GM21367 (cell line): ENCODE measurements at regions not wholly inside any gene's neighbourhood (a gene's known extent, or its start where the extent isn't known, plus 50 kb on each side); places are given as distances from the start of the nearest gene placed in this dataset.

Experiments
- ATAC-seq: cut with Tn5 transposase; IDR thresholded peaks from one replicate; pipeline ENCODE4 v1.9.1; 2021; ENCODE audit not compliant: unreplicated experiment

DNA sequence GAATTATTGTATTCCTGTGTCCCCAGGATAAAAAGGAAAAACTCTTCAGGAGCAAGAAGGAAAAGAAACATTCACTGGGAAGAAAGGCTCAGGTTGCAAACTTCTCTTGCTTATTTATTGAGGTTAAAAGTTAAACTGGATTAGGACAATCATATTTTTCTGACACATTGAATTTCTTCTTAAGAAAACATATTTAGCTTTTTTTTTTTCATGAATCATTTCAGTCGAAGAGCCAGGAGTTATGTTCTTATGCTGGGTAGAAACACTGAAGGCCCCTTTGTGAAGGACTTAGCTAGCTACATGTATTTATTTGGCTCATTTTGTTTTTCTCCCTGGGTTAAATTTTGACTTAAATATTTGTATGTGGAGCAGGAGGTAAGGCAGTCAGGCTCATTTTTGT lies 434.0 kb downstream of the KLF5 start:
- no peak for ATAC-seq

GRCh38 chr13:73482556-73482955 lies 423.8 kb downstream of the KLF5 start:
- ATAC-seq: no peak

DNA sequence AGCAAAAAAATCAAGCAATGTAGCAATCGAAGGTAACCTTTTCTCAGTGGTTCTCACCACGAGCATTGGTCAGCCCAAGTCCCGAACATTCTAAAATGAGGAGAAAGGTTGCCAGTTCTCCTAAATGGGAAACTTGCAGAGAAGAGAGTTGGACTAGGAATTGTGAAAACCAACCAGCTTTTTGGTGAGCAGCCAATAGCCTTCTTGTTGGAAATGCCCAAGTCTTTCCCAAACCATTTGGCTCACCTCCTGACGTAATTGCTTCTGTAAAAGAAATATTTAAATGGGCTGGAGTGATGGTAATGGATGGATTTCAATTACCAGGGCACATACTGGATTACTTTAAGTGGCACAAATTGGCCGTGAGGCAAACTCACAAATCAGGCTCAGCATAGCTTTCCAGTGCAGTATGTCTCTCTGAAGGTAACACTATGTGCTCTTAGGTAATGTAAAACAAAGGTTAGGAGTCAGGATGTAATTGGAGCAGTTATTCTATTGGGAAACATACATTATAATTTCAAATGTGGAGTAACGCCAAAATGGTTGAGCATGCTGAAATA lies 423.2 kb downstream of the KLF5 start:
- no peak for ATAC-seq

DNA sequence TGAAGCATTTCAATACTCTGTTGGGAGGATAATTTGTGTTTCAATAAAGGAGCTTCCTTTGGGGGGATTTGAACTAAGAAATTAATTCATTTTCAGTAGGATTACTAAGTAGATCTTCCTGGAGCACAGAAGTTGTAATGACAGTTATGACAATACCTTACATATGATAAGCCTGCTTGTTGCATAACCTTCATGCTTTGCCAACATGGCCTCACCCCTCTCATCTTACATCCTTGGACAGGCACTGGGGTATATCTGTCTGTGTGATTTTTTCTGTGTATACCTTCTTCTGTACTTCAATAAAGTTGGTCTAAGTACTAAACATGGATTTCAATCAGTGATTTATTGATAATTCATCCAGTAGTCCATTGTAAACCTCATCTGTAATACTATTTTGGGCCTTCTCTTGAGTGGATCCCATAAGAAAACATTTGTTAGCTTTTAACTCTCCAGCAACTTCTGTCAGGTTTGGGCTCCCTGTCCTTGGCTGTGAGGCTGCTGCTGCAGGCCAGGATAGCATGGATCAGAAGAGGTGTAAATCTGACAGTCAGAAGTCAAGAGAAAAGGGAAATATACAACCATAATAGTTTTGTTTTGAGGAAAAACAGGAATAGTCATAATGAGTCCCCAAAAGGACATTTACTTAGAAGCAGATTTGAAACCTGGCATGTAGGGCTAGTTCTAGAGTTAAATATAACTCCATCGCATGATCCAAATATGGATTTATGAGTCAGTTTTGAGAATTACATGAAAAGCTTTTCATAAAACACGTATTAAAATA lies 422.2 kb downstream of the KLF5 start:
- ATAC-seq: no peak

GRCh38 chr13:73479856-73480255 lies 421.1 kb downstream of the KLF5 start:
- ATAC-seq: no peak

DNA sequence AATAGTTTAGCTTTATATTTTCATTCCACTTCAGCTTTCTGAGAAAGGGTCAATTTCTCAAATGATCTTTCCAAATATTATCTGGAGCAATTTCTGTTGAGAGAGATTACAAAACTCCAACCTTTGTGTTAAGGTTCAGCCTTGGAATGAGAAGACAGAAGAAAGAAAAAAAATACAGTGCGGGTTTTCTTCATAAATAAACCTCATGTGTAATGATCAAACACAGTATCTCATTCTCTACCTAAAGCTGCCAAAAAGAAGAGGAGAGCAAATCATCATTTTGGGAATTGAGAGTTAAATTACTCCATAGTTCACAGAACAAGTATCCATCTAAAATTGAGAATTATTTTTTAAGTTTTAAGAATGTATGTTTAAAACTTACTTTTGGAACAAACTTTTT lies 420.5 kb downstream of the KLF5 start:
- no peak for ATAC-seq

DNA sequence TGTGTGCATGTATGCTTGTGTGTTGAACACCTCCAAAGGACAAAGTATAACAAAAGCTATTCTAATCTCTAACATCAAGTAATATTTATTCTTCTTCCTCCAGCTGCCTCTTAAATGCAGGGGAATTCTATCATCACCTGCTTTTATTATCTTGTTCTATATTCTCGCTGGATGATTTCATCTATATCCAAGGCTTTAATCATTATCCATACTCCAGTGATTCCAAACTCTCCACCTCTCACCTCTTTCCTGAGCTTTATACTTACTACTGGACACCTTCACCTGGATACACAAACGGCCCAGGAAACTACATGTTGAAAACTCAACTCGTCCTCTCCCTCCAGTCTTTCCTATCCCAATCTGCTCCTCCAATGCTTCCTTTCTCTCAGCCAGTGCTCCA lies 418.6 kb downstream of the KLF5 start:
- ATAC-seq: no peak

GRCh38 chr13:73473016-73473415 lies 414.2 kb downstream of the KLF5 start:
- no peak for ATAC-seq

DNA sequence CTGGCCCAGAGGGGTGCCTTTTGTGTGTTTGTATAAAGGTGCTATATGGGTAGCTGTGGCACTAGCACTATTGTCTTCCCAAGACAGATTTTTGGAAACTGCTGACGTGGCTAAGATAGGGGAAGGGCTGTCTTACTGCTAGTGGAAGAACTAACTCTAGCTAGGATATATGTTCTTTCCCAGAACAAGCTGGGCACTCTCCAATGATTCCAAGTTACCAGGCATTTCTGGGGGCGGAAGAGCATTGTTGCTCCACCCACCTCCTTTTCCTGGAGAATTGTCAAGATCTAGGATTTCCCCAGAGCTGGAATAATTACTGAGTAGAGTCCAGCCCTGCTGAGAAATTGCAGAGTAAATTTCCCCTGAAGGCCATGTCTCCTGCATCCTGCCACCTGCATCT lies 408.3 kb downstream of the KLF5 start:
- no peak for ATAC-seq

DNA sequence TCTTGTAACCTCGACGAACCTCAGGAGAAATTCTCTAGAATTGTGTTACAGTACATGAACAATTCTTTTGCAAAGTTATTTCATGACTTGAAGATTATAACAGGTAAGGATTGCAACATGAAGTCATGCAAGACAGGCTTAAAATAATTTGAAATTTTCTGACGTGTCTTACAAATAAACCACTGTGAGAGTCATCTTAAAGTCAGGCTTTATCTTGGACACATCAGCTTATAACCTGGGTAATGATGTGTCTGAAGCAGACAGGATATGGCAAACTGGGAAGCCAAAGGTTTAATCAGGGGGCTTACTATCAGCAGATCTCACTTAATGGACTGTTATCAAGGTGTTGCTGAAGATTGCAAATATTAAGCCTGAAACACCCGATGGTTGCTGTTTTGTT lies 407.8 kb downstream of the KLF5 start:
- ATAC-seq: no peak

GRCh38 chr13:73465617-73465971 lies 406.8 kb downstream of the KLF5 start:
- no peak for ATAC-seq

DNA sequence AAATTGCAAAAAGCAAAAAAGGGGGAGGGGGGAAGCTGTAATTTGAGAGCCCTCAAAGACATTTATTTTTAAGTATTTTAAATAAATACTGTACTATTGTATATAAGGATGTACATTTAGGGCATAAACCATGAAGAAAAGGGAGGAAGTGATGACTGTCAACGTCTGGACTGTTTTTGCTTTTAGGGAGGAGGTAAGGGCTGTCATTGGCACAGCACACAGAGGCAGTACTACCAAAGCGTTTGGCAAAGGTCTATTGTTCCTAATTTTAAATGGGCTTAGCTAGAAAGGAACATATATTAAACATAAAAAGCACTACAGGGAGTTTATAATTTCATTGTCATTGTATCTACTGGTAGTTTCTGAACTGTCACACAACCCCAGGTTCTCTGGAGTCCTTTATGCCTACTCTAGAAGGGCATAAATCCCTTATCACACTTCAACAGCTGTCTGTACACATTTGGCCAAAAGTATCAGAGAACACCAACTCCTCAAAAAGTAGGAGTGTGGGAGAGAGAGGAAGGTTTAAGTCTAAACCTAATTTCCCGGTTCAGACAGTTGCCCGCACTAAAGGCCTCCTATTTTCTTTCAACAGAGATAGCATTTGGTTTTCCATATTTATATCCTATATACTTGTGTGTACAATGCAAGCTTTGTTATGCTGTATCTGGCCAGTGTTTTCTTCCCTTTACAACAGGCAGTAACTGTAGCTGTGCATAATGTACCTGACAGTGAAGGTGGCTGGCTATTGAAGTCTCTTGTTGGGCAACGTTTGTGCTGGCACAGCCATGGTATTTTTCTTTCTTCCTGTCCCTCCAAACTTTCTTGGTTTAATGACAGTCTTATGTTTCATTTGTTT lies 406.2 kb downstream of the KLF5 start:
- ATAC-seq: no peak

GRCh38 chr13:73462241-73462640 lies 403.4 kb downstream of the KLF5 start:
- no peak for ATAC-seq

DNA sequence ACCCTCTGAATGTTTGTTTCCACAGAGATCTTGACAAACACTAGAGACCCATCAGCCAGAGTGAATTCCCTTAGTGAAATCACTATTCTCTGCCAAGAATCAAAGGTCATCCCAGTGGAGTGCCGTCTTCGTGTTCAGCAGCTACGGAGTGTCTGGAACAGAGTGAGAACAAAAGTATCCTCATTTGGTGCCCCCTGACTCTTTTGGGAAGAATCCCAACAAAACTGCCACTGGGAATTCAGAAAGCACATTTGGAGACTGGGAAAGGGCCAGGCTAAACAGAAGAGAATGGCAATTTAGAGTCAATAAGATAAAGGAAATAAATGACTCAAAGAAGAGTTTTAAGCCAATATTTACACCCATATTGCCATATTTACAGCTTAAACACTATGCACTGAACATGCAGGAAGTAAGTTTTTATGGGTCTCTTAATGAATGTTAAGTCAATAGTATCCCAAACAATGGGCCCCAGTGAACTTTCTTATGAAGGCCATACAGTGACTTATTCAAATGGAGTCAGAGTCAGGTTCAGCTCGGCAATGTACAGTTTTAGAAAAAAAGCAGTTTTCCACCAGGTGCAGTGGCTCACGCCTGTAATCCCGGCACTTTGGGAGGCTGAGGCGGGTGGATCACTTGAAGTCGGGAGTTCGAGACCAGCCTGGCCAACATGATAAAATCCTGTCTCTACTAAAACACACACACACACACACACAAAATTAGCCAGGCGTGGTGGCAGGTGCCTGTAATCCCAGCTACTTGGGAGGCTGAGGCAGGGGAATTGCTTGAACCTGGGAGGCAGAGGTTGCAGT lies 392.6 kb downstream of the KLF5 start:
- ATAC-seq: no peak

DNA sequence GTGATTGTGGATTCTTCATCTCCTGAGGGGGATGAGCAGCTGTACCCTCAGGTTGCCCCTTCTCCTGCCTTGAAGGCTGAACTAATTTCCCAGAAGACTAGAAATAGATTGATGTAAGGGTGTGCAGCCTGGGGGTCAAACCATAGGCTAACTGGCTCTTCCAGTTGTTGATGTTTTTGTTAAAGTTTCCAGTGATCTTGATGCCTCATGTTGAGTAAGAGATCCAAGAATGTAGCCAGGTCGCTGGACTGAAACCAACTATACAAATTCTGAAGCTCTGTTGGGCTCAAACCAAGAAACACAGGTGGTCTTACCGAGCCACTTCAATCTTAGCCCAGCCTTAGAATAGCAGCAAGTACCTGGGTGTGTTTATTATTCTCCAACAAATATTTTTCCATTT lies 391.8 kb downstream of the KLF5 start:
- no peak for ATAC-seq

- ATAC-seq: no peak
Observed at GRCh38 chr13:73449252-73449651, 390.4 kb downstream of the KLF5 start.

GRCh38 chr13:73440296-73440895 lies 381.6 kb downstream of the KLF5 start:
- no peak for ATAC-seq

GRCh38 chr13:73433890-73434289 lies 375.1 kb downstream of the KLF5 start:
- ATAC-seq: no peak

GRCh38 chr13:73433458-73433857 lies 374.7 kb downstream of the KLF5 start:
- no peak for ATAC-seq

DNA sequence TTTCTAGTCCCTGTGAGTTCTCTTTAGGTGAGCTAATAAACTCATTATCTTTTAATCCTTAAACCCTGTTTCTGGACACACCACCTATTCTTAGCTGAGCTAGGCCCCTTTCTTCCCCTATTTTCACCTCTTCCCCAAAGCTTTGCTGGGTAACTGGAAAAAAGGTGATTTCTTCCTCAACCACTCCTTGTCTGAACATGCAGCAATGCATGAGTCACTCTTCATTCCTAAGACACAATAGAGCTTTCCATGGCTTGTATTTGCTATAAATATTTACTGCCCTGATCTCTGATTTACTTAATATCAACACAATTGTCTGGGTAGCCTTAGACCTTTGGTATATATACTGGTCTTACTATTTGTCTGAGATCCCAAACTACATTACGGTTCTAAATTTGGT lies 370.9 kb downstream of the KLF5 start:
- ATAC-seq: no peak

- no peak for ATAC-seq
Observed at GRCh38 chr13:73428706-73429105, 369.9 kb downstream of the KLF5 start.
